DOHH2 (cell line): ENCODE measurements at regions not wholly inside any gene's neighbourhood (a gene's known extent, or its start where the extent isn't known, plus 50 kb on each side); places are given as distances from the start of the nearest gene placed in this dataset.

Experiments
- CTCF ChIP-seq: fragments of 200-600 bp; sonication (generic); IDR thresholded peaks from one replicate; pipeline ENCODE4 v1.5.1; 2014; ENCODE audit warnings: antibody characterized with exemption, mild to moderate bottlenecking, low read depth, low read length; ENCODE audit not compliant: poor library complexity, severe bottlenecking
- EZH2phosphoT487 ChIP-seq: fragments of 200-600 bp; sonication (generic); IDR thresholded peaks from 2 replicates; pipeline ENCODE4 v1.6.1; 2017; ENCODE audit warnings: borderline replicate concordance, mild to moderate bottlenecking, antibody characterized with exemption, low read length, moderate library complexity, mixed read lengths

GRCh38 chr2:175234153-175234552 lies 52.6 kb upstream of the ATP5MC3 start:
- TF ChIP-seq CTCF (no peak), EZH2phosphoT487 (no peak)
